SU-DHL-6 (cell line): ENCODE measurements at regions not wholly inside any gene's neighbourhood (a gene's known extent, or its start where the extent isn't known, plus 50 kb on each side); places are given as distances from the start of the nearest gene placed in this dataset.

ENCODE experiments used
- H2AFZ ChIP-seq: fragments of 200-600 bp; sonication (generic); 2 replicates; pipeline ENCODE4 v1.6.1; 2014; ENCODE audit warnings: low read depth, mild to moderate bottlenecking, moderate library complexity, mixed read lengths, antibody characterized with exemption, low read length; ENCODE audit not compliant: severe bottlenecking
- H3F3A ChIP-seq: fragments of 200-600 bp; shearing (Covaris generic); 2 replicates; pipeline ENCODE4 v1.6.0; 2016; ENCODE audit warnings: antibody characterized with exemption, mild to moderate bottlenecking; ENCODE audit not compliant: insufficient read depth
- H3K27ac ChIP-seq: fragments of 200-600 bp; sonication (generic); 2 replicates; pipeline ENCODE4 v1.5.1; 2016; ENCODE audit warnings: low read depth, mild to moderate bottlenecking, low read length, moderate library complexity, mixed read lengths
- H3K27me3 ChIP-seq: fragments of 200-600 bp; sonication (generic), shearing (Covaris generic); 2 replicates; pipeline ENCODE4 v1.6.0; 2014; ENCODE audit warnings: mild to moderate bottlenecking, low read length
- H3K36me3 ChIP-seq: fragments of 200-600 bp; sonication (generic); 2 replicates; pipeline ENCODE4 v1.6.1; 2014; ENCODE audit warnings: mild to moderate bottlenecking, low read length, mixed read lengths
- H3K4me2 ChIP-seq: fragments of 300-600, 200-600 bp; shearing (Covaris generic), sonication (generic); 2 replicates; pipeline ENCODE4 v1.6.0; 2014; ENCODE audit warnings: low read length, low read depth, mild to moderate bottlenecking; ENCODE audit not compliant: poor library complexity, severe bottlenecking
- H3K4me3 ChIP-seq: fragments of 200-600 bp; sonication (generic); 2 replicates; pipeline ENCODE4 v1.5.1; 2014; ENCODE audit warnings: antibody characterized with exemption, low read length, mild to moderate bottlenecking, mixed read lengths; ENCODE audit not compliant: insufficient read depth, poor library complexity, severe bottlenecking
- H3K79me2 ChIP-seq: fragments of 200-600 bp; sonication (generic); 2 replicates; pipeline ENCODE4 v1.6.1; 2014; ENCODE audit warnings: mild to moderate bottlenecking, low read length, moderate library complexity; ENCODE audit not compliant: insufficient read depth
- H3K9ac ChIP-seq: fragments of 200-600 bp; sonication (generic); 2 replicates; pipeline ENCODE4 v1.7.0; 2014; ENCODE audit warnings: mild to moderate bottlenecking, low read length
- H3K9me2 ChIP-seq: fragments of 200-600 bp; sonication (generic); replicated peaks from 2 replicates; pipeline ENCODE4 v1.6.1; 2014; ENCODE audit warnings: low read length; ENCODE audit not compliant: insufficient read depth
- H3K9me3 ChIP-seq: fragments of 200-600 bp; sonication (generic); 2 replicates; pipeline ENCODE4 v1.6.1; 2014; ENCODE audit warnings: low read length, mixed read lengths; ENCODE audit not compliant: insufficient read depth
- H4K20me1 ChIP-seq: fragments of 200-600 bp; sonication (generic); 2 replicates; pipeline ENCODE4 v1.6.1; 2014; ENCODE audit warnings: low read depth, mild to moderate bottlenecking, antibody characterized with exemption, low read length, moderate library complexity, mixed read lengths
- CTCF ChIP-seq: fragments of 200-600 bp; sonication (generic); IDR thresholded peaks from one replicate; pipeline ENCODE4 v1.5.1; 2017; ENCODE audit warnings: antibody characterized with exemption, mild to moderate bottlenecking, low read length, moderate library complexity; ENCODE audit not compliant: insufficient read depth, poor library complexity, severe bottlenecking
- EZH2phosphoT487 ChIP-seq: fragments of 200-600 bp; sonication (generic), shearing (Covaris generic); conservative IDR thresholded peaks from 2 replicates; pipeline ENCODE4 v1.6.1; 2018; ENCODE audit warnings: mild to moderate bottlenecking, antibody characterized with exemption, low read length, moderate library complexity, mixed read lengths

GRCh38 chr9:706073-706472 is 135.4 kb upstream of the DMRT1 start:
- no peak overlapping the region for H3K4me3 ChIP-seq
- H3F3A ChIP-seq, result no peaks in the 10 kb centered on the region; the same call in 1 of the 2 replicates
- no peaks in the 10 kb centered on the region for H3K27me3 ChIP-seq
- no peak overlapping the region for H3K4me2 ChIP-seq
- no peak overlapping the region for H3K9ac ChIP-seq
- H3K36me3 ChIP-seq, result peaks cover 10% of the 10 kb centered on the region; the same call in 1 of the 2 replicates
- no peaks in the 10 kb centered on the region for H4K20me1 ChIP-seq
- H3K9me2 ChIP-seq, result no peaks in the 10 kb centered on the region
- no peak overlapping the region for H3K27ac ChIP-seq
- peaks cover 29% of the 10 kb centered on the region for H3K79me2 ChIP-seq
- no peak overlapping the region for H2AFZ ChIP-seq
- no peaks in the 10 kb centered on the region for H3K9me3 ChIP-seq
- TF ChIP-seq CTCF (no peak), EZH2phosphoT487 (no peak)

- Histone ChIP-seq H4K20me1 (no peaks in the 10 kb centered on the region), H3F3A (no peaks in the 10 kb centered on the region; the same call in 1 of the 2 replicates), H2AFZ (no peak overlapping the region), H3K27ac (no peak overlapping the region), H3K9me2 (no peaks in the 10 kb centered on the region), H3K4me3 (no peak overlapping the region), H3K79me2 (peaks cover 29% of the 10 kb centered on the region), H3K27me3 (no peaks in the 10 kb centered on the region), H3K9ac (no peak overlapping the region), H3K36me3 (peaks cover 10% of the 10 kb centered on the region; the same call in 1 of the 2 replicates), H3K9me3 (no peaks in the 10 kb centered on the region), H3K4me2 (no peak overlapping the region)
- no peak for TF ChIP-seq EZH2phosphoT487
- TF ChIP-seq CTCF, result no peak
Measured at GRCh38 chr9:706606-707459, 134.7 kb upstream of the DMRT1 start.

- no peaks in the 10 kb centered on the region for H3K9me3 ChIP-seq
- H3K79me2 ChIP-seq, result peaks cover 26% of the 10 kb centered on the region
- H3K27ac ChIP-seq, result no peak overlapping the region
- no peak overlapping the region for H3K4me3 ChIP-seq
- no peak overlapping the region for H2AFZ ChIP-seq
- H3K9ac ChIP-seq, result no peak overlapping the region
- H3K36me3 ChIP-seq, result peaks cover 10% of the 10 kb centered on the region; the same call in 1 of the 2 replicates
- no peaks in the 10 kb centered on the region for H3F3A ChIP-seq
- H3K27me3 ChIP-seq, result no peaks in the 10 kb centered on the region
- H3K4me2 ChIP-seq, result no peak overlapping the region
- no peaks in the 10 kb centered on the region for H4K20me1 ChIP-seq
- TF ChIP-seq EZH2phosphoT487, result no peak
- TF ChIP-seq CTCF, result no peak
- no peaks in the 10 kb centered on the region for H3K9me2 ChIP-seq
Measured at GRCh38 chr9:708182-708550, 133.3 kb upstream of the DMRT1 start.
